ENCODE measurements at regions not wholly inside any gene's neighbourhood (a gene's known extent, or its start where the extent isn't known, plus 50 kb on each side); places are given as distances from the start of the nearest gene placed in this dataset.

DNA sequence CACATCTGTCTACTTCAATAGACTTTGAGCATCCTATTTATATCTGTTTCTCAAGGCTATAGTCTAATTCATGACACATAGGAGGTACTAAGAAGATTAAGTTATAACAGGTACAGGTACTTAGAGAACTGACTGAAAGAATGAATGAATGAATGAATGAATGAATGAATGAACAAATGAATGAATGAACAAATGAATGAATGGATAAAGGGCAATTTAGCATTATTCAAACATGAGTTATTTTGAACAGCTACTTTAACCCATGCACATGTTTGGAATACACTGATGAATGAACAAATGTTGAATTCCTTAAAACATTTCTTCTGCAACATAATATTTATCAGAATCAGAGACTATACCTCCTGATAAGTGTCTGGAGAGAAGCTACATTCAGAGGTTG is 1165.6 kb upstream of the CDH8 start:
- Histone ChIP-seq H3K9me2 (ENCODE audit: insufficient read depth, low read length) (no peaks in the 10 kb centered on the region), H3K27me3 (ENCODE audit: insufficient read depth, low read depth, low read length) (no peaks in the 10 kb centered on the region), H3K79me2 (replicated peaks; ENCODE audit: insufficient read depth, low read length) (no peaks in the 10 kb centered on the region), H3K4me2 (ENCODE audit: low read length) (no peak overlapping the region), H3K27ac (ENCODE audit: low read length) (no peak overlapping the region), H3K9me3 (ENCODE audit: low read length) (no peaks in the 10 kb centered on the region), H2AFZ (ENCODE audit: low read depth, low read length) (no peak overlapping the region), H3K4me3 (ENCODE audit: low read length) (no peak overlapping the region), H3K9ac (ENCODE audit: low read length) (no peak overlapping the region), H4K20me1 (ENCODE audit: insufficient read depth) (no peaks in the 10 kb centered on the region), H3F3A (ENCODE audit: insufficient read depth, low read length, poor library complexity, severe bottlenecking) (no peaks in the 10 kb centered on the region), H3K36me3 (ENCODE audit: insufficient read depth, low read length) (no peaks in the 10 kb centered on the region)
- no peak for TF ChIP-seq RAD21 (conservative IDR thresholded peaks at IDR 0.05)
- no peak for TF ChIP-seq MXI1 (conservative IDR thresholded peaks at IDR 0.05; ENCODE audit: poor library complexity, severe bottlenecking)
- TF ChIP-seq SMC3 (conservative IDR thresholded peaks at IDR 0.05; ENCODE audit: poor library complexity): no peak
- TF ChIP-seq, protein P1, sequence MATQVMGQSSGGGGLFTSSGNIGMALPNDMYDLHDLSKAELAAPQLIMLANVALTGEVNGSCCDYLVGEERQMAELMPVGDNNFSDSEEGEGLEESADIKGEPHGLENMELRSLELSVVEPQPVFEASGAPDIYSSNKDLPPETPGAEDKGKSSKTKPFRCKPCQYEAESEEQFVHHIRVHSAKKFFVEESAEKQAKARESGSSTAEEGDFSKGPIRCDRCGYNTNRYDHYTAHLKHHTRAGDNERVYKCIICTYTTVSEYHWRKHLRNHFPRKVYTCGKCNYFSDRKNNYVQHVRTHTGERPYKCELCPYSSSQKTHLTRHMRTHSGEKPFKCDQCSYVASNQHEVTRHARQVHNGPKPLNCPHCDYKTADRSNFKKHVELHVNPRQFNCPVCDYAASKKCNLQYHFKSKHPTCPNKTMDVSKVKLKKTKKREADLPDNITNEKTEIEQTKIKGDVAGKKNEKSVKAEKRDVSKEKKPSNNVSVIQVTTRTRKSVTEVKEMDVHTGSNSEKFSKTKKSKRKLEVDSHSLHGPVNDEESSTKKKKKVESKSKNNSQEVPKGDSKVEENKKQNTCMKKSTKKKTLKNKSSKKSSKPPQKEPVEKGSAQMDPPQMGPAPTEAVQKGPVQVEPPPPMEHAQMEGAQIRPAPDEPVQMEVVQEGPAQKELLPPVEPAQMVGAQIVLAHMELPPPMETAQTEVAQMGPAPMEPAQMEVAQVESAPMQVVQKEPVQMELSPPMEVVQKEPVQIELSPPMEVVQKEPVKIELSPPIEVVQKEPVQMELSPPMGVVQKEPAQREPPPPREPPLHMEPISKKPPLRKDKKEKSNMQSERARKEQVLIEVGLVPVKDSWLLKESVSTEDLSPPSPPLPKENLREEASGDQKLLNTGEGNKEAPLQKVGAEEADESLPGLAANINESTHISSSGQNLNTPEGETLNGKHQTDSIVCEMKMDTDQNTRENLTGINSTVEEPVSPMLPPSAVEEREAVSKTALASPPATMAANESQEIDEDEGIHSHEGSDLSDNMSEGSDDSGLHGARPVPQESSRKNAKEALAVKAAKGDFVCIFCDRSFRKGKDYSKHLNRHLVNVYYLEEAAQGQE (IDR thresholded peaks at IDR 0.05; ENCODE audit: borderline replicate concordance): no peak
- TF ChIP-seq TAF1 (IDR thresholded peaks at IDR 0.05; ENCODE audit: low read depth): no peak
- TF ChIP-seq, protein P2, sequence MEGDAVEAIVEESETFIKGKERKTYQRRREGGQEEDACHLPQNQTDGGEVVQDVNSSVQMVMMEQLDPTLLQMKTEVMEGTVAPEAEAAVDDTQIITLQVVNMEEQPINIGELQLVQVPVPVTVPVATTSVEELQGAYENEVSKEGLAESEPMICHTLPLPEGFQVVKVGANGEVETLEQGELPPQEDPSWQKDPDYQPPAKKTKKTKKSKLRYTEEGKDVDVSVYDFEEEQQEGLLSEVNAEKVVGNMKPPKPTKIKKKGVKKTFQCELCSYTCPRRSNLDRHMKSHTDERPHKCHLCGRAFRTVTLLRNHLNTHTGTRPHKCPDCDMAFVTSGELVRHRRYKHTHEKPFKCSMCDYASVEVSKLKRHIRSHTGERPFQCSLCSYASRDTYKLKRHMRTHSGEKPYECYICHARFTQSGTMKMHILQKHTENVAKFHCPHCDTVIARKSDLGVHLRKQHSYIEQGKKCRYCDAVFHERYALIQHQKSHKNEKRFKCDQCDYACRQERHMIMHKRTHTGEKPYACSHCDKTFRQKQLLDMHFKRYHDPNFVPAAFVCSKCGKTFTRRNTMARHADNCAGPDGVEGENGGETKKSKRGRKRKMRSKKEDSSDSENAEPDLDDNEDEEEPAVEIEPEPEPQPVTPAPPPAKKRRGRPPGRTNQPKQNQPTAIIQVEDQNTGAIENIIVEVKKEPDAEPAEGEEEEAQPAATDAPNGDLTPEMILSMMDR (IDR thresholded peaks at IDR 0.05; ENCODE audit: poor library complexity, severe bottlenecking): no peak
- no peak for TF ChIP-seq EP300 (conservative IDR thresholded peaks at IDR 0.05; ENCODE audit: poor library complexity, severe bottlenecking)

DNA sequence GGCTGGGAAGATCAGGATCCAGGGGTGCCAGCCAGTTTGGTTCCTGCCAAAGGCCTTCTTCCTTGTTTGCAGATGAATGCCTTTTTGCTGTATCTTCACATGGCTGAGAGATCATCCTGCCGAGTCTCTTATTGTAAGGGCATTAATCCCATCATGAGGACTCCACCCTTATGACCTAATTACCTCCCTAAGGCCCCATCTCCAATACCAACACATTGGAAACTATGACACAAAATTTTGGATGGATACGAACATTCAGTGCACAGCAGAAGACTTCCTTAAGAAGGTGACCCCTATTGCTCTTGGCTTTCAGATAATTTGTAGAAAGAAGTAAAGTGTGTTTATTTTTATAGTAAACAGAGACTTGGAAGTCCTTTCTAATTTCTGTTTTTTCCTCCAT is 1164.7 kb upstream of the CDH8 start:
- Histone ChIP-seq H3K36me3 (ENCODE audit: insufficient read depth, low read length) (no peaks in the 10 kb centered on the region), H3K9ac (ENCODE audit: low read length) (no peak overlapping the region), H3F3A (ENCODE audit: insufficient read depth, low read length, poor library complexity, severe bottlenecking) (no peaks in the 10 kb centered on the region), H3K4me2 (ENCODE audit: low read length) (no peak overlapping the region), H2AFZ (ENCODE audit: low read depth, low read length) (no peak overlapping the region), H3K27me3 (ENCODE audit: insufficient read depth, low read depth, low read length) (no peaks in the 10 kb centered on the region), H3K27ac (ENCODE audit: low read length) (no peak overlapping the region), H3K4me3 (ENCODE audit: low read length) (no peak overlapping the region), H3K79me2 (replicated peaks; ENCODE audit: insufficient read depth, low read length) (no peaks in the 10 kb centered on the region), H4K20me1 (ENCODE audit: insufficient read depth) (no peaks in the 10 kb centered on the region), H3K9me2 (ENCODE audit: insufficient read depth, low read length) (no peaks in the 10 kb centered on the region), H3K9me3 (ENCODE audit: low read length) (no peaks in the 10 kb centered on the region)
- TF ChIP-seq, protein P1 (IDR thresholded peaks at IDR 0.05; ENCODE audit: borderline replicate concordance): no peak
- TF ChIP-seq, protein P2 (IDR thresholded peaks at IDR 0.05; ENCODE audit: poor library complexity, severe bottlenecking): no peak
- TF ChIP-seq RAD21 (conservative IDR thresholded peaks at IDR 0.05): no peak
- TF ChIP-seq EP300 (conservative IDR thresholded peaks at IDR 0.05; ENCODE audit: poor library complexity, severe bottlenecking): no peak
- no peak for TF ChIP-seq POLR2AphosphoS5 (IDR thresholded peaks at IDR 0.05)
- no peak for TF ChIP-seq EZH2 (IDR thresholded peaks at IDR 0.05; ENCODE audit: borderline replicate concordance, insufficient read depth, low read length, poor library complexity, severe bottlenecking)
- TF ChIP-seq SMC3 (conservative IDR thresholded peaks at IDR 0.05; ENCODE audit: poor library complexity): no peak
- no peak for TF ChIP-seq MXI1 (conservative IDR thresholded peaks at IDR 0.05; ENCODE audit: poor library complexity, severe bottlenecking)
